A549 (cell line): ENCODE measurements at regions not wholly inside any gene's neighbourhood (a gene's known extent, or its start where the extent isn't known, plus 50 kb on each side); places are given as distances from the start of the nearest gene placed in this dataset.

Source experiments
- ATAC-seq, 2 experiments: fragments of 200-7000 bp in 1 of 2; fragments of >200 bp in 1 of 2; cut with Nextera tagmentation in 1 of 2; cut with Tn5 transposase in 1 of 2; 3 replicates each; pipeline versions ENCODE4 v1.8.0 to v1.9.1; 2018 to 2020; ENCODE audit warnings: mild to moderate bottlenecking in 1 of 2, moderate library complexity in 1 of 2
- CTCF ChIA-PET: fragments of 300-600 bp; sonication (Branson Sonifier 250); formaldehyde crosslinking; extraction: SDS; loops from one replicate; lab custom pipeline; 2021; ENCODE audit warnings: antibody characterized with exemption, inconsistent platforms; lab: Yijun Ruan, JAX
- POLR2A ChIA-PET: fragments of 350-600 bp; formaldehyde crosslinking; extraction: SDS; loops from one replicate; lab custom pipeline; 2021; ENCODE audit warnings: antibody characterized with exemption, inconsistent platforms; lab: Yijun Ruan, JAX
- DNase-seq, 2 experiments: peaks; one replicate each; pipeline versions ENCODE4 v3.0.0 to v3.0.0-alpha.2; 2011 to 2016; ENCODE audit warnings: low read depth in 1 of 2, low spot score in 1 of 2
- FAIRE-seq: peaks from 2 replicates; lab custom pipeline; 2011; peaks lifted over from hg19 to GRCh38; lab: Jason Lieb, UNC
- H3K27ac ChIP-seq, 2 experiments: fragments of >200 bp; sonication (Bioruptor Twin); formaldehyde crosslinking; 3 replicates each; pipeline ENCODE4 v1.5.1; 2016 to 2017
- H3K4me1 ChIP-seq: fragments of >200 bp; sonication (Bioruptor Twin); formaldehyde crosslinking; 3 replicates; pipeline ENCODE4 v1.6.1; 2016
- H3K4me2 ChIP-seq: fragments of >200 bp; sonication (Bioruptor Twin); formaldehyde crosslinking; 3 replicates; pipeline ENCODE4 v1.6.1; 2016
- H3K4me3 ChIP-seq: fragments of >200 bp; sonication (Bioruptor Twin); formaldehyde crosslinking; 3 replicates; pipeline ENCODE4 v1.5.1; 2016
- H3K9me3 ChIP-seq: fragments of >200 bp; sonication (Bioruptor Twin); formaldehyde crosslinking; 3 replicates; pipeline ENCODE4 v1.6.1; 2016
- BCL3 ChIP-seq: fragments of >200 bp; sonication (Bioruptor Twin); formaldehyde crosslinking; IDR thresholded peaks from 3 replicates; pipeline ENCODE4 v1.6.1; 2016
- CBX2 ChIP-seq: fragments of 200-600 bp; sonication (generic); IDR thresholded peaks from 2 replicates; pipeline ENCODE4 v1.6.1; 2016; ENCODE audit warnings: low read depth, mild to moderate bottlenecking, borderline replicate concordance
- CHD4 ChIP-seq: fragments of 200-600 bp; sonication (generic); IDR thresholded peaks from 2 replicates; pipeline ENCODE4 v1.6.1; 2016; ENCODE audit warnings: antibody characterized with exemption, mild to moderate bottlenecking, borderline replicate concordance
- E2F6 ChIP-seq: IDR thresholded peaks from 2 replicates; pipeline ENCODE4 v1.6.1; 2012; ENCODE audit warnings: low read depth, borderline replicate concordance
- EHF ChIP-seq: fragments of 250-450 bp; sonication (Bioruptor Pico); IDR thresholded peaks from 2 replicates; pipeline ENCODE4 v1.5.0; 2020; ENCODE audit warnings: mild to moderate bottlenecking
- ESRRA ChIP-seq: fragments of 150-350 bp; IDR thresholded peaks from 2 replicates; pipeline ENCODE4 v1.6.1; 2014; ENCODE audit warnings: mild to moderate bottlenecking, low read length, borderline replicate concordance
- GATA3 ChIP-seq: IDR thresholded peaks from 2 replicates; pipeline ENCODE4 v1.6.1; 2012; ENCODE audit warnings: borderline replicate concordance
- HDAC2 ChIP-seq: fragments of 200-600 bp; sonication (generic); IDR thresholded peaks from 2 replicates; pipeline ENCODE4 v1.6.1; 2016
- HEYL ChIP-seq: fragments of 250-450 bp; sonication (Bioruptor Pico); IDR thresholded peaks from 2 replicates; pipeline ENCODE4 v1.8.0; 2021; ENCODE audit warnings: mild to moderate bottlenecking, moderate library complexity
- HOXA7 ChIP-seq: fragments of 250-450 bp; sonication (Bioruptor Pico); IDR thresholded peaks from 2 replicates; pipeline ENCODE4 v1.5.0; 2020; ENCODE audit warnings: mild to moderate bottlenecking, moderate library complexity
- HOXB13 ChIP-seq: fragments of 250-450 bp; sonication (Bioruptor Pico); IDR thresholded peaks from 2 replicates; pipeline ENCODE4 v1.5.0; 2020; ENCODE audit warnings: low read depth, mild to moderate bottlenecking, moderate library complexity
- JUN ChIP-seq, 2 experiments: fragments of >200 bp; sonication (Bioruptor Twin); formaldehyde crosslinking; IDR thresholded peaks; 2 replicates in 1 of 2; 3 replicates in 1 of 2; pipeline ENCODE4 v1.6.1; 2016 to 2017
- KDM1A ChIP-seq: fragments of 200-600 bp; sonication (generic); IDR thresholded peaks from 2 replicates; pipeline ENCODE4 v1.6.1; 2016; ENCODE audit warnings: low read depth, mild to moderate bottlenecking
- KDM5A ChIP-seq: fragments of 200-600 bp; sonication (generic); IDR thresholded peaks from 2 replicates; pipeline ENCODE4 v1.6.1; 2016; ENCODE audit warnings: antibody characterized with exemption, mild to moderate bottlenecking
- MAZ ChIP-seq: fragments of 150-350 bp; IDR thresholded peaks from 2 replicates; pipeline ENCODE4 v1.6.1; 2014; ENCODE audit warnings: antibody characterized with exemption, low read depth, low read length, borderline replicate concordance
- NPAS2 ChIP-seq: fragments of 250-450 bp; sonication (Bioruptor Pico); IDR thresholded peaks from 2 replicates; pipeline ENCODE4 v1.8.0; 2022; ENCODE audit warnings: mild to moderate bottlenecking, moderate library complexity, borderline replicate concordance
- POLR2A ChIP-seq: IDR thresholded peaks from 2 replicates; pipeline ENCODE4 v1.6.1; 2012; ENCODE audit warnings: mild to moderate bottlenecking, low read length
- POLR2AphosphoS2 ChIP-seq: conservative IDR thresholded peaks from 2 replicates; pipeline ENCODE4 v1.6.1; 2012; ENCODE audit warnings: low read length, improper control_type of control experiment, inconsistent platforms
- RARB ChIP-seq: fragments of 250-450 bp; sonication (Bioruptor Pico); IDR thresholded peaks from 2 replicates; pipeline ENCODE4 v1.8.0; 2021; ENCODE audit warnings: mild to moderate bottlenecking, moderate library complexity
- RCOR1 ChIP-seq: fragments of 150-350 bp; IDR thresholded peaks from 2 replicates; pipeline ENCODE4 v1.6.1; 2014; ENCODE audit warnings: antibody characterized with exemption, low read length, low read depth
- RFX5 ChIP-seq: fragments of 450-650 bp; IDR thresholded peaks from 2 replicates; pipeline ENCODE4 v1.7.1; 2014; ENCODE audit warnings: antibody characterized with exemption, mild to moderate bottlenecking, moderate library complexity
- SMC3 ChIP-seq: fragments of >200 bp; sonication (Bioruptor Twin); formaldehyde crosslinking; IDR thresholded peaks from 3 replicates; pipeline ENCODE4 v1.6.1; 2018; ENCODE audit warnings: inconsistent platforms
- USF2 ChIP-seq: fragments of 450-650 bp; IDR thresholded peaks from 2 replicates; pipeline ENCODE4 v1.6.1; 2014; ENCODE audit warnings: antibody characterized with exemption
- ZFP36 ChIP-seq: fragments of 450-650 bp; IDR thresholded peaks from 2 replicates; pipeline ENCODE4 v1.6.1; 2014; ENCODE audit warnings: borderline replicate concordance; ENCODE audit not compliant: partially characterized antibody
- ZSCAN20 ChIP-seq: fragments of 250-450 bp; sonication (Bioruptor Pico); IDR thresholded peaks from 2 replicates; pipeline ENCODE4 v1.8.0; 2022; ENCODE audit warnings: mild to moderate bottlenecking, moderate library complexity
- WGBS: methylation state at CpG from one replicate; pipeline ENCODE4 v1.1.6; 2017; ENCODE audit errors: missing lambda C conversion rate; 5-methylcytosine and 5-hydroxymethylcytosine counted together
- TF ChIP-seq, protein P1 (sequence below): IDR thresholded peaks from 2 replicates; pipeline ENCODE4 v1.6.1; 2012
- TF ChIP-seq, protein P2 (sequence below): fragments of 250-450 bp; sonication (Bioruptor Pico); IDR thresholded peaks from 2 replicates; pipeline ENCODE4 v1.5.0; 2021; ENCODE audit warnings: mild to moderate bottlenecking, moderate library complexity, borderline replicate concordance

DNA sequence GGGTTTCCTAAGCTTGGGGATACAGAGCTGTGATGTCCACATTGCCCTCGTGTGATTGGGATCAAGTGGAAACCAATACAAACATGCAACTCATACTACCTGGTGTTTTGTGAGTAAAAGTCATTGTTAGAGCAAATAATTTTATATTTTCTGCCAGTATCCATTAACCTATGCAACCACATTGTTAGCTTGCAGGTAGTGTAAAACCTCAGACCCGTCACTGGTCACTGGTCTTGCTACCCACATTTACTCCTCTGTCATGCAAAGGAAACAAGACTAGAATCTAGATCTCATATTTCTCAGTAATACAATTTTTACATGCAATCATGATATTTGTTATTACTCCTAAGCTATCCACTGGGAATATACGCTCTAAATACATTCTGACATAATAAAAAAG, 324.3 kb upstream of the NDST4 start:
- H3K4me2 ChIP-seq = no peak overlapping the region
- no peak for ATAC-seq
- FAIRE-seq = no peak
- no peak for DNase-seq
- TF ChIP-seq RCOR1 = no peak
- no peak for TF ChIP-seq KDM5A
- no peak for TF ChIP-seq CHD4
- no peak for TF ChIP-seq RARB (CRISPR knock-in tag)
- no peak for TF ChIP-seq HOXB13 (CRISPR knock-in tag)
- no peak for TF ChIP-seq RFX5
- TF ChIP-seq USF2 = no peak
- TF ChIP-seq ZSCAN20 (CRISPR knock-in tag) = no peak
- no peak for TF ChIP-seq BCL3
- TF ChIP-seq NPAS2 = no peak
- no peaks in the 10 kb centered on the region for H3K4me1 ChIP-seq
- no peak overlapping the region for H3K4me3 ChIP-seq
- CTCF ChIA-PET = no interaction called here
- POLR2A ChIA-PET = no interaction called here
- H3K9me3 ChIP-seq = no peaks in the 10 kb centered on the region
- no peak overlapping the region for H3K27ac ChIP-seq
- WGBS = 18% methylated on average over 3 of the region's 3 CpGs

DNA sequence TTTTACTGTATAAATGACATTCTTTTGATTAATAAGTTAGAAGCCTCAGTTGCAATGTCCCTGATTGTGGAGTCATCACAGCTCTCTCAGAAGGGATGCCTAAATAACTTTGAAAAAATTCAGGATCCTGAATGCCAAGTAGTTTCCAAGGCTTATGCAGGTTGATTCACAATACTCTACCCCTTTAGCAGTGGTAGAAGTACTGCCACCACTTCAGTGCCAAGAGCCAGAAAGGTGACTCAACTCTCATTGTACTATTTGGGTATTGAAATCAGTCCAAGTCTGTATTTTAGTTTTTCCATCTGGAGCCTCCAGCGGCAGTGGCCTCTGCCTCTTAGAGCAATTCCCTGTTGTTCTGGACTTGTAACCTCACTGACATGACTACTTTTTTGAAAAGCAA, 320.1 kb upstream of the NDST4 start:
- Histone ChIP-seq H3K4me1 (no peaks in the 10 kb centered on the region), H3K4me2 (no peak overlapping the region), H3K4me3 (no peak overlapping the region), H3K9me3 (no peaks in the 10 kb centered on the region), H3K27ac (no peak overlapping the region)
- 36% methylated on average over 1 of the region's 1 CpG for WGBS
- DNase-seq (no peak), FAIRE-seq (no peak), ATAC-seq (no peak)
- TF ChIP-seq NPAS2 (no peak), CBX2 (no peak), GATA3 (no peak), JUN (IDR thresholded peaks at IDR 0.05) (no peak), RARB (CRISPR knock-in tag) (no peak), HEYL (CRISPR knock-in tag) (no peak), ZFP36 (no peak)
- ChIA-PET POLR2A (no interaction called here), CTCF (no interaction called here)

DNA sequence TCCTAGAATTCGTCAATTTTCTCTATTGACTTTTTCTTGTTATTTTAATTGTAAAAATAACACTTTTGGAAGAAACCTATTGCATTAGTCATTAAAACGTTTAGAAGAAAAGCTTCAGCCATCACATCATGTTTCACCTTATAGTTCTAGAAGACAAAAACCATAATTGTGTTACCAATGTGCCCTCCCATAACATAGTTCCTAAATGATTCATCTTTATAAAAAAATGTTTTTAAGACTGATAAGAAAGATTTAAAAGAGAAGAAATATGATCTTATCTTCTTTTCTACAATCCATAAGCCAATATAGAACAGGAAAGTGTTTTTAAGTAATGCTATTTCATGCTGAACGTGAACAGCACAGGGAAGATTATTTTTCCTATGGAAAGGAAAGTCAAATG, 316.6 kb upstream of the NDST4 start:
- Histone ChIP-seq H3K4me1 (no peaks in the 10 kb centered on the region), H3K4me3 (no peak overlapping the region), H3K4me2 (no peak overlapping the region), H3K27ac (no peak overlapping the region), H3K9me3 (no peaks in the 10 kb centered on the region)
- no peak for ATAC-seq
- FAIRE-seq = no peak
- WGBS = 11% methylated on average over 3 of the region's 3 CpGs
- no peak for TF ChIP-seq E2F6
- TF ChIP-seq MAZ = no peak
- POLR2A ChIA-PET = no interaction called here
- CTCF ChIA-PET = no interaction called here
- DNase-seq = no peak

GRCh38 chr4:115428455-115428854, 315.0 kb upstream of the NDST4 start:
- ChIA-PET POLR2A (no interaction called here), CTCF (no interaction called here)
- FAIRE-seq (no peak), ATAC-seq (no peak), DNase-seq (no peak)
- H3K4me1 ChIP-seq = no peaks in the 10 kb centered on the region
- no peaks in the 10 kb centered on the region for H3K9me3 ChIP-seq
- no peak overlapping the region for H3K27ac ChIP-seq
- H3K4me2 ChIP-seq = no peak overlapping the region
- H3K4me3 ChIP-seq = no peak overlapping the region
- WGBS = 6% methylated on average over 1 of the region's 1 CpG
- TF ChIP-seq HDAC2 = no peak
- no peak for TF ChIP-seq USF2
- no peak for TF ChIP-seq KDM1A
- TF ChIP-seq, protein P1, sequence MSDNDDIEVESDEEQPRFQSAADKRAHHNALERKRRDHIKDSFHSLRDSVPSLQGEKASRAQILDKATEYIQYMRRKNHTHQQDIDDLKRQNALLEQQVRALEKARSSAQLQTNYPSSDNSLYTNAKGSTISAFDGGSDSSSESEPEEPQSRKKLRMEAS = no peak
- TF ChIP-seq E2F6 = no peak
- no peak for TF ChIP-seq POLR2AphosphoS2
- TF ChIP-seq, protein P2, sequence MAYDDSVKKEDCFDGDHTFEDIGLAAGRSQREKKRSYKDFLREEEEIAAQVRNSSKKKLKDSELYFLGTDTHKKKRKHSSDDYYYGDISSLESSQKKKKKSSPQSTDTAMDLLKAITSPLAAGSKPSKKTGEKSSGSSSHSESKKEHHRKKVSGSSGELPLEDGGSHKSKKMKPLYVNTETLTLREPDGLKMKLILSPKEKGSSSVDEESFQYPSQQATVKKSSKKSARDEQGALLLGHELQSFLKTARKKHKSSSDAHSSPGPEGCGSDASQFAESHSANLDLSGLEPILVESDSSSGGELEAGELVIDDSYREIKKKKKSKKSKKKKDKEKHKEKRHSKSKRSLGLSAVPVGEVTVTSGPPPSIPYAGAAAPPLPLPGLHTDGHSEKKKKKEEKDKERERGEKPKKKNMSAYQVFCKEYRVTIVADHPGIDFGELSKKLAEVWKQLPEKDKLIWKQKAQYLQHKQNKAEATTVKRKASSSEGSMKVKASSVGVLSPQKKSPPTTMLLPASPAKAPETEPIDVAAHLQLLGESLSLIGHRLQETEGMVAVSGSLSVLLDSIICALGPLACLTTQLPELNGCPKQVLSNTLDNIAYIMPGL = no peak
- no peak for TF ChIP-seq HOXA7 (CRISPR knock-in tag)
- no peak for TF ChIP-seq SMC3
- no peak for TF ChIP-seq POLR2A
- no peak for TF ChIP-seq ESRRA
- no peak for TF ChIP-seq EHF (CRISPR knock-in tag)
- no peak for TF ChIP-seq ZSCAN20 (CRISPR knock-in tag)
- TF ChIP-seq ZFP36 = no peak
